ENCODE measurements at regions not wholly inside any gene's neighbourhood (a gene's known extent, or its start where the extent isn't known, plus 50 kb on each side); places are given as distances from the start of the nearest gene placed in this dataset.

- no peak for TF ChIP-seq CTCF (IDR thresholded peaks at IDR 0.05)
- TF ChIP-seq POLR2A (IDR thresholded peaks at IDR 0.05) = no peak
Observed at GRCh38 chr13:105328212-105328611, 1207.2 kb downstream of the EFNB2 start.
